ENCODE measurements at regions not wholly inside any gene's neighbourhood (a gene's known extent, or its start where the extent isn't known, plus 50 kb on each side); places are given as distances from the start of the nearest gene placed in this dataset.

- Histone ChIP-seq H2AK5ac (ENCODE audit: insufficient read length, low read length) (no peak overlapping the region), H4K5ac (ENCODE audit: insufficient read length, low read depth, low read length) (no peak overlapping the region), H4K91ac (ENCODE audit: insufficient read length, low read depth, low read length) (no peak overlapping the region), H3K27ac (ENCODE audit: insufficient read length, low read depth, low read length) (no peak overlapping the region), H3K4me2 (ENCODE audit: insufficient read depth, insufficient read length, low read length) (no peak overlapping the region), H3T11ph (ENCODE audit: low read length) (no peak overlapping the region), H3K9ac (ENCODE audit: extremely low read depth, insufficient read length, low read length) (no peak overlapping the region), H3K79me2 (ENCODE audit: insufficient read depth, low read length) (no peaks in the 10 kb centered on the region), H2BK12ac (ENCODE audit: insufficient read length, low read depth, low read length) (no peak overlapping the region), H3K4me1 (ENCODE audit: insufficient read depth, low read length) (no peaks in the 10 kb centered on the region), H3K4ac (ENCODE audit: low read depth, low read length) (no peak overlapping the region), H2BK15ac (ENCODE audit: low read depth, low read length) (no peak overlapping the region), H3K56ac (ENCODE audit: insufficient read length, low read depth, low read length) (no peak overlapping the region), H3K23me2 (ENCODE audit: insufficient read length, low read depth, low read length, poor library complexity, severe bottlenecking) (no peaks in the 10 kb centered on the region), H3K9me3 (ENCODE audit: control insufficient read depth, low read depth, low read length) (no peaks in the 10 kb centered on the region), H4K8ac (replicated peaks; ENCODE audit: insufficient read length, low read depth, low read length) (no peak overlapping the region), H3K79me1 (ENCODE audit: insufficient read depth, low read depth, low read length, poor library complexity, severe bottlenecking) (no peaks in the 10 kb centered on the region), H3K14ac (ENCODE audit: insufficient read depth, low read length) (no peak overlapping the region), H2BK120ac (ENCODE audit: low read depth, low read length, poor library complexity, severe bottlenecking) (no peak overlapping the region), H3K18ac (ENCODE audit: insufficient read length, low read depth, low read length) (no peak overlapping the region), H4K20me1 (ENCODE audit: control insufficient read depth, insufficient read depth, insufficient read length) (no peaks in the 10 kb centered on the region), H2BK20ac (ENCODE audit: low read depth, low read length, poor library complexity, severe bottlenecking) (no peak overlapping the region), H3K23ac (ENCODE audit: insufficient read length, low read depth, low read length) (no peak overlapping the region), H2AFZ (ENCODE audit: low read length) (no peak overlapping the region), H3K27me3 (ENCODE audit: insufficient read depth, low read length) (no peaks in the 10 kb centered on the region), H2BK5ac (ENCODE audit: insufficient read length, low read length) (no peak overlapping the region)
- Mint-ChIP-seq H3K9me3 (no peaks in the 10 kb centered on the region), H3K27me3 (ENCODE audit: low read depth) (no peaks in the 10 kb centered on the region), H3K4me1 (no peaks in the 10 kb centered on the region), H3K4me3 (no peak overlapping the region), H3K27ac (no peak overlapping the region), H3K36me3 (ENCODE audit: insufficient read depth in 1 of 3, low read depth in 3 of 3) (no peaks in the 10 kb centered on the region)
- WGBS (ENCODE audit: extremely low coverage, insufficient read length, low lambda C conversion rate): no CpG with 5 or more reads among the region's 2 CpGs
- TF ChIP-seq, protein P1, sequence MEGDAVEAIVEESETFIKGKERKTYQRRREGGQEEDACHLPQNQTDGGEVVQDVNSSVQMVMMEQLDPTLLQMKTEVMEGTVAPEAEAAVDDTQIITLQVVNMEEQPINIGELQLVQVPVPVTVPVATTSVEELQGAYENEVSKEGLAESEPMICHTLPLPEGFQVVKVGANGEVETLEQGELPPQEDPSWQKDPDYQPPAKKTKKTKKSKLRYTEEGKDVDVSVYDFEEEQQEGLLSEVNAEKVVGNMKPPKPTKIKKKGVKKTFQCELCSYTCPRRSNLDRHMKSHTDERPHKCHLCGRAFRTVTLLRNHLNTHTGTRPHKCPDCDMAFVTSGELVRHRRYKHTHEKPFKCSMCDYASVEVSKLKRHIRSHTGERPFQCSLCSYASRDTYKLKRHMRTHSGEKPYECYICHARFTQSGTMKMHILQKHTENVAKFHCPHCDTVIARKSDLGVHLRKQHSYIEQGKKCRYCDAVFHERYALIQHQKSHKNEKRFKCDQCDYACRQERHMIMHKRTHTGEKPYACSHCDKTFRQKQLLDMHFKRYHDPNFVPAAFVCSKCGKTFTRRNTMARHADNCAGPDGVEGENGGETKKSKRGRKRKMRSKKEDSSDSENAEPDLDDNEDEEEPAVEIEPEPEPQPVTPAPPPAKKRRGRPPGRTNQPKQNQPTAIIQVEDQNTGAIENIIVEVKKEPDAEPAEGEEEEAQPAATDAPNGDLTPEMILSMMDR (conservative IDR thresholded peaks at IDR 0.05): no peak
- no peak for DNase-seq
Observed at GRCh38 chr6:122339661-122340060, 59.8 kb upstream of the HSF2 start.

Measured in H9 (cell line).